HFF-Myc (cell line): ENCODE measurements at regions not wholly inside any gene's neighbourhood (a gene's known extent, or its start where the extent isn't known, plus 50 kb on each side); places are given as distances from the start of the nearest gene placed in this dataset.
"Not testable (repeated sequence)": the region's sequence is repeated elsewhere in the genome, so short reads cannot be mapped to it uniquely, and the experiment has no call there.

Source experiments
- DNase-seq: peaks from one replicate; pipeline ENCODE4 v3.0.0-alpha.2; 2011; ENCODE audit warnings: low read depth; ENCODE audit errors: extremely low read depth
- H3K4me3 ChIP-seq: replicated peaks from 2 replicates; pipeline ENCODE4 v1.5.1; 2011; ENCODE audit warnings: low read depth, mild to moderate bottlenecking, control low read depth, low read length
- TF ChIP-seq, protein P1 (sequence below): IDR thresholded peaks from 2 replicates; pipeline ENCODE4 v1.5.1; 2012; ENCODE audit warnings: mild to moderate bottlenecking, low read depth, low read length, control low read depth; ENCODE audit errors: missing control alignments

GRCh38 chr4:85210353-85210752 is 243.9 kb upstream of the WDFY3 start:
- H3K4me3 ChIP-seq, result no peak overlapping the region
- TF ChIP-seq, protein P1, sequence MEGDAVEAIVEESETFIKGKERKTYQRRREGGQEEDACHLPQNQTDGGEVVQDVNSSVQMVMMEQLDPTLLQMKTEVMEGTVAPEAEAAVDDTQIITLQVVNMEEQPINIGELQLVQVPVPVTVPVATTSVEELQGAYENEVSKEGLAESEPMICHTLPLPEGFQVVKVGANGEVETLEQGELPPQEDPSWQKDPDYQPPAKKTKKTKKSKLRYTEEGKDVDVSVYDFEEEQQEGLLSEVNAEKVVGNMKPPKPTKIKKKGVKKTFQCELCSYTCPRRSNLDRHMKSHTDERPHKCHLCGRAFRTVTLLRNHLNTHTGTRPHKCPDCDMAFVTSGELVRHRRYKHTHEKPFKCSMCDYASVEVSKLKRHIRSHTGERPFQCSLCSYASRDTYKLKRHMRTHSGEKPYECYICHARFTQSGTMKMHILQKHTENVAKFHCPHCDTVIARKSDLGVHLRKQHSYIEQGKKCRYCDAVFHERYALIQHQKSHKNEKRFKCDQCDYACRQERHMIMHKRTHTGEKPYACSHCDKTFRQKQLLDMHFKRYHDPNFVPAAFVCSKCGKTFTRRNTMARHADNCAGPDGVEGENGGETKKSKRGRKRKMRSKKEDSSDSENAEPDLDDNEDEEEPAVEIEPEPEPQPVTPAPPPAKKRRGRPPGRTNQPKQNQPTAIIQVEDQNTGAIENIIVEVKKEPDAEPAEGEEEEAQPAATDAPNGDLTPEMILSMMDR, result no peak
- no peak for DNase-seq

DNA sequence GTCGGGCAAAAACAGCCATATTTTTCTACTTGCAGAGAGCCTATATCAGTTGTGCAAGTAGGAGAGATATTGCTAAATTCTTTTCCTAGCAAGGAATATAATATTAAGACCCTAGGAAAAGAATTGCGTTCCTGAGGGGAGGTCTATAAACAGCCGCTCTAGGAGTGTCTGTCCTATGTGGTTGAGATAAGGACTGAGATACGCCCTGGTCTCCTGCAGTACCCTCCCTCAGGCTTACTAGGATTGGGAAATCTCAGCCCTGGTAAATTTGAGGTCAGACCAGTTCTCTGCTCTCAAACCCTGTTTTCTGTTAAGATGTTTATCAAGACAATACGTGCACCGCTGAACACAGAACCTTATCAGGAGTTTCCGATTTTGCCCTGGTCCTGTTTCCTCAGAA is 250.1 kb upstream of the WDFY3 start:
- not testable (repeated sequence) for H3K4me3 ChIP-seq, DNase-seq

- H3K4me3 ChIP-seq, result no peak overlapping the region
- DNase-seq, result no peak
- TF ChIP-seq, protein P1, result no peak
Measured at GRCh38 chr4:85218756-85219155, 252.3 kb upstream of the WDFY3 start.

GRCh38 chr4:85221606-85222005 is 253.3 kb upstream of the ARHGAP24 start:
- no peak for DNase-seq
- H3K4me3 ChIP-seq, result no peak overlapping the region
- TF ChIP-seq, protein P1, result no peak

GRCh38 chr4:85222561-85222960 is 252.4 kb upstream of the ARHGAP24 start:
- TF ChIP-seq, protein P1, result no peak
- no peak overlapping the region for H3K4me3 ChIP-seq

DNA sequence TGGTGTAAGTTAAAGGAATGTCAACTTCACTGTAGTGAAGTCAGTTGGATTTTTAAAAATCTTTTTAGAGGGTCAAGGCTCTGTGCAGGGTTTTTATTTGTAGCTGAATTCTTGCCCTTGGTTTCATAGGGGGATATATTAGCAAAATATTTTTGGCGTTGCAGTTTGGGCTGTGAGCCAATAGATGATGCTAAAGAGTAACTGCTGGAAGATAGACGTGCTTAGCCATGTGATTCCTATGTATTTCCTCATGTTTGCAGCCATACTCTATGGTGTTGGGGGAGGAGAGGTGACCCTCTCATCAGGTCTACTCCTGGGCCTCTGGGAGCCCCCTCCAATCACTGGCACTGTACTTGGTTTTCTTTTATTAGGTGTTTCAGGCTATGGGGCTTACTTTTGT is 246.7 kb upstream of the ARHGAP24 start:
- TF ChIP-seq, protein P1, result no peak
- no peak for DNase-seq
- H3K4me3 ChIP-seq, result no peak overlapping the region

More at GRCh38 chr4:85222561-85222960, 252.4 kb upstream of the ARHGAP24 start:
- DNase-seq, result no peak

GRCh38 chr4:85233516-85233915 is 241.4 kb upstream of the ARHGAP24 start:
- no peak for DNase-seq
- TF ChIP-seq, protein P1, result no peak
- no peak overlapping the region for H3K4me3 ChIP-seq

GRCh38 chr4:85243857-85244256 is 231.1 kb upstream of the ARHGAP24 start:
- no peak overlapping the region for H3K4me3 ChIP-seq
- TF ChIP-seq, protein P1, result no peak
- no peak for DNase-seq
